ENCODE measurements at regions not wholly inside any gene's neighbourhood (a gene's known extent, or its start where the extent isn't known, plus 50 kb on each side); places are given as distances from the start of the nearest gene placed in this dataset.
"Not testable (repeated sequence)": the region's sequence is repeated elsewhere in the genome, so short reads cannot be mapped to it uniquely, and the experiment has no call there.

GRCh38 chr7:91398341-91398740 lies 134.1 kb downstream of the FZD1 start:
- H3K4me3 ChIP-seq (ENCODE audit: low read length) = no peak overlapping the region
- no peaks in the 10 kb centered on the region for H3K36me3 ChIP-seq (ENCODE audit: control insufficient read depth, insufficient read depth, low read length)
- H3K4me1 ChIP-seq (ENCODE audit: control insufficient read depth, insufficient read depth, low read length) = no peaks in the 10 kb centered on the region
- no peak overlapping the region for H3K27ac ChIP-seq (ENCODE audit: low read length)
- no peak for DNase-seq (ENCODE audit: low read depth, low spot score)
- no peaks in the 10 kb centered on the region for H3K27me3 ChIP-seq (ENCODE audit: control insufficient read depth, insufficient read depth, low read length)
- no CpG with 5 or more reads among the region's 2 CpGs for WGBS (ENCODE audit: insufficient coverage, insufficient read length)
- H3K9me3 ChIP-seq (ENCODE audit: control insufficient read depth, insufficient read depth, low read length) = no peaks in the 10 kb centered on the region

GRCh38 chr7:91405092-91405788 lies 141.0 kb downstream of the FZD1 start:
- Histone ChIP-seq H3K4me1 (ENCODE audit: control insufficient read depth, insufficient read depth, low read length) (no peaks in the 10 kb centered on the region), H3K9me3 (ENCODE audit: control insufficient read depth, insufficient read depth, low read length) (no peaks in the 10 kb centered on the region), H3K4me3 (ENCODE audit: low read length) (no peak overlapping the region), H3K36me3 (ENCODE audit: control insufficient read depth, insufficient read depth, low read length) (no peaks in the 10 kb centered on the region), H3K27ac (ENCODE audit: low read length) (no peak overlapping the region), H3K27me3 (ENCODE audit: control insufficient read depth, insufficient read depth, low read length) (no peaks in the 10 kb centered on the region)
- no CpG with 5 or more reads among the region's 3 CpGs for WGBS (ENCODE audit: insufficient coverage, insufficient read length)
- no peak for DNase-seq (ENCODE audit: low read depth, low spot score)

GRCh38 chr7:91405873-91406272 lies 141.6 kb downstream of the FZD1 start:
- H3K4me3 ChIP-seq (ENCODE audit: low read length); H3K4me1 ChIP-seq (ENCODE audit: control insufficient read depth, insufficient read depth, low read length); DNase-seq (ENCODE audit: low read depth, low spot score); H3K27me3 ChIP-seq (ENCODE audit: control insufficient read depth, insufficient read depth, low read length); H3K27ac ChIP-seq (ENCODE audit: low read length); H3K9me3 ChIP-seq (ENCODE audit: control insufficient read depth, insufficient read depth, low read length); H3K36me3 ChIP-seq (ENCODE audit: control insufficient read depth, insufficient read depth, low read length): not testable (repeated sequence)
- no CpG with 5 or more reads among the region's 1 CpG for WGBS (ENCODE audit: insufficient coverage, insufficient read length)

GRCh38 chr7:91407942-91408341 lies 143.7 kb downstream of the FZD1 start:
- Histone ChIP-seq H3K9me3 (ENCODE audit: control insufficient read depth, insufficient read depth, low read length) (no peaks in the 10 kb centered on the region), H3K4me3 (ENCODE audit: low read length) (no peak overlapping the region), H3K36me3 (ENCODE audit: control insufficient read depth, insufficient read depth, low read length) (no peaks in the 10 kb centered on the region), H3K27me3 (ENCODE audit: control insufficient read depth, insufficient read depth, low read length) (no peaks in the 10 kb centered on the region), H3K4me1 (ENCODE audit: control insufficient read depth, insufficient read depth, low read length) (no peaks in the 10 kb centered on the region; the same call in 1 of the 2 replicates), H3K27ac (ENCODE audit: low read length) (no peak overlapping the region)
- no CpG with 5 or more reads among the region's 1 CpG for WGBS (ENCODE audit: insufficient coverage, insufficient read length)
- DNase-seq (ENCODE audit: low read depth, low spot score) = no peak

GRCh38 chr7:91408388-91409154 lies 144.3 kb downstream of the FZD1 start:
- Histone ChIP-seq H3K9me3 (ENCODE audit: control insufficient read depth, insufficient read depth, low read length) (no peaks in the 10 kb centered on the region), H3K4me1 (ENCODE audit: control insufficient read depth, insufficient read depth, low read length) (no peaks in the 10 kb centered on the region; the same call in 1 of the 2 replicates), H3K27ac (ENCODE audit: low read length) (no peak overlapping the region), H3K27me3 (ENCODE audit: control insufficient read depth, insufficient read depth, low read length) (no peaks in the 10 kb centered on the region), H3K4me3 (ENCODE audit: low read length) (no peak overlapping the region), H3K36me3 (ENCODE audit: control insufficient read depth, insufficient read depth, low read length) (no peaks in the 10 kb centered on the region)
- no CpG with 5 or more reads among the region's 5 CpGs for WGBS (ENCODE audit: insufficient coverage, insufficient read length)
- no peak for DNase-seq (ENCODE audit: low read depth, low spot score)

- no peak for DNase-seq (ENCODE audit: low read depth, low spot score)
- no peak overlapping the region for H3K27ac ChIP-seq (ENCODE audit: low read length)
- H3K4me1 ChIP-seq (ENCODE audit: control insufficient read depth, insufficient read depth, low read length) = no peaks in the 10 kb centered on the region; the same call in 1 of the 2 replicates
- H3K4me3 ChIP-seq (ENCODE audit: low read length) = no peak overlapping the region
- H3K36me3 ChIP-seq (ENCODE audit: control insufficient read depth, insufficient read depth, low read length) = no peaks in the 10 kb centered on the region
- no peaks in the 10 kb centered on the region for H3K27me3 ChIP-seq (ENCODE audit: control insufficient read depth, insufficient read depth, low read length)
- no CpG with 5 or more reads among the region's 4 CpGs for WGBS (ENCODE audit: insufficient coverage, insufficient read length)
- H3K9me3 ChIP-seq (ENCODE audit: control insufficient read depth, insufficient read depth, low read length) = no peaks in the 10 kb centered on the region
Observed at GRCh38 chr7:91411060-91411459, 146.8 kb downstream of the FZD1 start.

GRCh38 chr7:91412298-91412697 lies 148.1 kb downstream of the FZD1 start:
- H3K27ac ChIP-seq (ENCODE audit: low read length) = no peak overlapping the region
- no peaks in the 10 kb centered on the region for H3K9me3 ChIP-seq (ENCODE audit: control insufficient read depth, insufficient read depth, low read length)
- H3K36me3 ChIP-seq (ENCODE audit: control insufficient read depth, insufficient read depth, low read length) = no peaks in the 10 kb centered on the region
- no peaks in the 10 kb centered on the region for H3K27me3 ChIP-seq (ENCODE audit: control insufficient read depth, insufficient read depth, low read length)
- DNase-seq (ENCODE audit: low read depth, low spot score) = no peak
- no CpG with 5 or more reads among the region's 2 CpGs for WGBS (ENCODE audit: insufficient coverage, insufficient read length)
- H3K4me1 ChIP-seq (ENCODE audit: control insufficient read depth, insufficient read depth, low read length) = no peaks in the 10 kb centered on the region; the same call in 1 of the 2 replicates
- no peak overlapping the region for H3K4me3 ChIP-seq (ENCODE audit: low read length)

GRCh38 chr7:91414734-91415133 lies 150.5 kb downstream of the FZD1 start:
- H3K36me3 ChIP-seq (ENCODE audit: control insufficient read depth, insufficient read depth, low read length) = no peaks in the 10 kb centered on the region
- H3K4me3 ChIP-seq (ENCODE audit: low read length) = no peak overlapping the region
- H3K9me3 ChIP-seq (ENCODE audit: control insufficient read depth, insufficient read depth, low read length) = no peaks in the 10 kb centered on the region
- WGBS (ENCODE audit: insufficient coverage, insufficient read length) = no CpG with 5 or more reads among the region's 2 CpGs
- DNase-seq (ENCODE audit: low read depth, low spot score) = no peak
- no peaks in the 10 kb centered on the region; the same call in 1 of the 2 replicates for H3K4me1 ChIP-seq (ENCODE audit: control insufficient read depth, insufficient read depth, low read length)
- no peak overlapping the region for H3K27ac ChIP-seq (ENCODE audit: low read length)
- H3K27me3 ChIP-seq (ENCODE audit: control insufficient read depth, insufficient read depth, low read length) = no peaks in the 10 kb centered on the region

GRCh38 chr7:91416155-91416865 lies 152.1 kb downstream of the FZD1 start:
- no peak for DNase-seq (ENCODE audit: low read depth, low spot score)

GRCh38 chr7:91420606-91421005 lies 156.4 kb downstream of the FZD1 start:
- no peak for DNase-seq (ENCODE audit: low read depth, low spot score)
- no peaks in the 10 kb centered on the region for H3K36me3 ChIP-seq (ENCODE audit: control insufficient read depth, insufficient read depth, low read length)

More at GRCh38 chr7:91416155-91416865, 152.1 kb downstream of the FZD1 start:
- Histone ChIP-seq H3K4me1 (ENCODE audit: control insufficient read depth, insufficient read depth, low read length) (peaks cover 2% of the 10 kb centered on the region; the same call in 1 of the 2 replicates), H3K4me3 (ENCODE audit: low read length) (no peak overlapping the region), H3K36me3 (ENCODE audit: control insufficient read depth, insufficient read depth, low read length) (no peaks in the 10 kb centered on the region), H3K9me3 (ENCODE audit: control insufficient read depth, insufficient read depth, low read length) (no peaks in the 10 kb centered on the region), H3K27ac (ENCODE audit: low read length) (no peak overlapping the region), H3K27me3 (ENCODE audit: control insufficient read depth, insufficient read depth, low read length) (no peaks in the 10 kb centered on the region)
- WGBS (ENCODE audit: insufficient coverage, insufficient read length) = no CpG with 5 or more reads among the region's 4 CpGs

More at GRCh38 chr7:91420606-91421005, 156.4 kb downstream of the FZD1 start:
- H3K4me3 ChIP-seq (ENCODE audit: low read length) = no peak overlapping the region
- peaks cover 2% of the 10 kb centered on the region; the same call in 1 of the 2 replicates for H3K4me1 ChIP-seq (ENCODE audit: control insufficient read depth, insufficient read depth, low read length)
- H3K27me3 ChIP-seq (ENCODE audit: control insufficient read depth, insufficient read depth, low read length) = no peaks in the 10 kb centered on the region
- no CpG with 5 or more reads among the region's 4 CpGs for WGBS (ENCODE audit: insufficient coverage, insufficient read length)
- H3K27ac ChIP-seq (ENCODE audit: low read length) = no peak overlapping the region
- H3K9me3 ChIP-seq (ENCODE audit: control insufficient read depth, insufficient read depth, low read length) = no peaks in the 10 kb centered on the region
